LNCaP clone FGC (cell line): ENCODE measurements at regions not wholly inside any gene's neighbourhood (a gene's known extent, or its start where the extent isn't known, plus 50 kb on each side); places are given as distances from the start of the nearest gene placed in this dataset.

Source experiments
- DNase-seq: peaks from one replicate; pipeline ENCODE4 v3.0.0-alpha.2; 2011; ENCODE audit warnings: low read depth
- H3K4me3 ChIP-seq: 2 replicates; pipeline ENCODE4 v1.5.1; 2011; ENCODE audit warnings: mild to moderate bottlenecking, low read depth, low read length, control low read depth
- TF ChIP-seq, protein P1 (sequence below): IDR thresholded peaks from 2 replicates; pipeline ENCODE4 v1.5.1; 2012; ENCODE audit warnings: mild to moderate bottlenecking; ENCODE audit not compliant: control insufficient read depth, insufficient read depth; ENCODE audit errors: extremely low read depth

DNA sequence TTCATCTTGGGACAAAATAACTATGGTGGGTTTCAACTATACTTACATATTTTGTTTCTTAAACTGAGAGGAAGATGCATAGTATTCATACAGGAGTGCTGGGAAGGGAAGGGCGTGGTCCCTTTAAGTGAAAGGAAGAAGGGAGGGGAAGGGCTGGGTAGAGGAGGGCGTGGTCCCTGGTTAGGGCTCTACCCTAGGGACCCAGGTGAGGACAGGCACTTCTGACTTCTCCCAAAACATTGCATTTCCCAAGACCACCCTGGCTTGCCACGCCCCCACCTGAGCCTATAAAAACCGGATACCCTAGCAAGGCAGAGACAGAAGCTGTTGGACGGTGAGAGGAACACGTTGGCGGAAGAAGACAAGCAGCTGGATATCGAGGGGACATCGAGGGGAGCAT is 157.6 kb upstream of the PLXNA4 start:
- no peak overlapping the region for H3K4me3 ChIP-seq
- DNase-seq = no peak
- TF ChIP-seq, protein P1, sequence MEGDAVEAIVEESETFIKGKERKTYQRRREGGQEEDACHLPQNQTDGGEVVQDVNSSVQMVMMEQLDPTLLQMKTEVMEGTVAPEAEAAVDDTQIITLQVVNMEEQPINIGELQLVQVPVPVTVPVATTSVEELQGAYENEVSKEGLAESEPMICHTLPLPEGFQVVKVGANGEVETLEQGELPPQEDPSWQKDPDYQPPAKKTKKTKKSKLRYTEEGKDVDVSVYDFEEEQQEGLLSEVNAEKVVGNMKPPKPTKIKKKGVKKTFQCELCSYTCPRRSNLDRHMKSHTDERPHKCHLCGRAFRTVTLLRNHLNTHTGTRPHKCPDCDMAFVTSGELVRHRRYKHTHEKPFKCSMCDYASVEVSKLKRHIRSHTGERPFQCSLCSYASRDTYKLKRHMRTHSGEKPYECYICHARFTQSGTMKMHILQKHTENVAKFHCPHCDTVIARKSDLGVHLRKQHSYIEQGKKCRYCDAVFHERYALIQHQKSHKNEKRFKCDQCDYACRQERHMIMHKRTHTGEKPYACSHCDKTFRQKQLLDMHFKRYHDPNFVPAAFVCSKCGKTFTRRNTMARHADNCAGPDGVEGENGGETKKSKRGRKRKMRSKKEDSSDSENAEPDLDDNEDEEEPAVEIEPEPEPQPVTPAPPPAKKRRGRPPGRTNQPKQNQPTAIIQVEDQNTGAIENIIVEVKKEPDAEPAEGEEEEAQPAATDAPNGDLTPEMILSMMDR = no peak

GRCh38 chr7:132732321-132732865 is 156.1 kb upstream of the PLXNA4 start:
- TF ChIP-seq, protein P1 = no peak
- DNase-seq = no peak
- H3K4me3 ChIP-seq = no peak overlapping the region

DNA sequence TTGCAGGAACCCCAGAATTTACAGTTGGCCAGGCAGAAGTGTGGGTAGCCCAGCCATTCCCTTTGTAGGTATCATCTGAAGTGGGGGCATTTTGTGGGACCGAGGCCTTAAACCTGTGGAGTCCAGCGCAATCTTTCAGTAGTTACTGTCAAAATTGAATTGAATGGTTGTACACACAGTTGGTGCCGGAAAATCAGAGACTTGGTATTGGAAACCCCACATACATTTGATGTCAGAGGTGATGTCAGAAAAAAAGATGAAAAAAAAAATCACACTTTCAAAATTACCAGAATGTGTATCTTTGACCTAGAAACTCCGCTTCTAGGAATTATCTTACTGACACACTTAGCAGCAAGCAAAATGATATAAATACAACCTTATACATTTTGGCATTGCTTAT is 153.8 kb upstream of the PLXNA4 start:
- no peak for DNase-seq
- no peak overlapping the region for H3K4me3 ChIP-seq
- TF ChIP-seq, protein P1 = no peak

- no peak for DNase-seq
- H3K4me3 ChIP-seq = no peak overlapping the region
- TF ChIP-seq, protein P1 = no peak
These were observed 147.3 kb upstream of the PLXNA4 start for GRCh38 chr7:132723506-132724081.

DNA sequence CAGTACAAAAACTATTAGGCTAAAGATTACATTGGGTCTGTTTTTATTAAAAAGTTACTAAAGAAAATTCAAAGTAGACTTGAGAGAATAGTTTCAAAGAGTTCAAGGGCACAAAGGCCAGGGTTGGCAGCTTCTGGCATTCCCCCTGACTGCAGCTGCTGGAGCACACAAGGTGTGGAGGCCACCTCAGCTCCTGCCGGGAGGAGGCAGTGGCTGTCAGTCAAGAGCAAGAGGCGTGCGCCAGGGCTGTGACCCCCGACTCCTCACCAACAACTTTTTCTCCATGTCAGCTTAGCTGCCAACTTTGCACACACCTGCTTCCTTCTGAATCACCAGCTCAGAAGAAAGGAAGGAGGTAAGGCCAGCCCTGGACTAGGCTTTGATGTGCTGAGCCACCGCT is 144.6 kb upstream of the PLXNA4 start:
- DNase-seq = no peak
- no peak overlapping the region for H3K4me3 ChIP-seq
- TF ChIP-seq, protein P1 = no peak

DNA sequence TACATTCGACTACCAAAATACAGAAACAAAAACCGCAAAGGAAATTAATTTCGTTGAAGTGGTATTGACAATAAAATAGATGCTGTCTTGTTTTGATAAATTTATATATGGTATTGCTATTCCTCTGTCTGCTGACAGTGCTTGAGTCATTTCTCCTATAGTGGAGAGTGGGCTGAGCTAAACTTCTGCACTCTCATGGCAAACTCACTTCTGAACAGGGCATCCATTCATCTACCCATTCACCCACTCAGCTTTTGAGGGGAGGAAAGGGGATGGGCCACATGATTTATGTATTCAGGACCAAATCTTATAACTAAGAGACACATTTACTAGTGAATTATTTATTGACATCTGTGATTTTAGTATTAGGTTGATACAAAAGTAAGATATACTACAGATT is 137.6 kb upstream of the PLXNA4 start:
- DNase-seq = no peak
- TF ChIP-seq, protein P1 = no peak
- no peak overlapping the region for H3K4me3 ChIP-seq

- TF ChIP-seq, protein P1 = peak; percentile 31; the same call in 1 of the 2 replicates
- H3K4me3 ChIP-seq = no peak overlapping the region
- DNase-seq = no peak
These were observed 133.8 kb upstream of the PLXNA4 start for GRCh38 chr7:132709971-132710567.
